ENCODE measurements at regions not wholly inside any gene's neighbourhood (a gene's known extent, or its start where the extent isn't known, plus 50 kb on each side); places are given as distances from the start of the nearest gene placed in this dataset.

- Histone ChIP-seq H3K27ac (ENCODE audit: low read depth, low read length, poor library complexity, severe bottlenecking) (no peak overlapping the region), H3K4me1 (ENCODE audit: insufficient read depth, low read length, poor library complexity, severe bottlenecking) (no peaks in the 10 kb centered on the region), H3K4me3 (ENCODE audit: low read depth, low read length, poor library complexity, severe bottlenecking) (no peak overlapping the region), H3K36me3 (ENCODE audit: insufficient read depth, low read length, poor library complexity, severe bottlenecking) (no peaks in the 10 kb centered on the region), H3K27me3 (replicated peaks; ENCODE audit: insufficient read depth, low read depth, low read length, poor library complexity) (no peaks in the 10 kb centered on the region), H3K9me3 (ENCODE audit: low read depth, low read length, poor library complexity, severe bottlenecking) (no peaks in the 10 kb centered on the region)
- DNase-seq (ENCODE audit: low spot score), result no peak
- TF ChIP-seq EZH2 (IDR thresholded peaks at IDR 0.05; ENCODE audit: borderline replicate concordance, low read depth, low read length, poor library complexity, severe bottlenecking) (no peak), CTCF (conservative IDR thresholded peaks at IDR 0.05; ENCODE audit: low read depth, low read length) (no peak)
- intact Hi-C loops (cut with micrococcal nuclease; ENCODE audit: unreplicated experiment), result no loop called here
- no TSS peak for BruUV-seq (replicated peaks)
- CTCF ChIA-PET, result no interaction called here
- POLR2A ChIA-PET (ENCODE audit: low non-redundant PET), result no interaction called here
Measured at GRCh38 chr4:32745351-32745750, 2025.2 kb downstream of the PCDH7 start.

- POLR2A ChIA-PET (ENCODE audit: low non-redundant PET), result no interaction called here
- CTCF ChIA-PET, result no interaction called here
- no peak for DNase-seq (ENCODE audit: low spot score)
- no TSS peak for BruUV-seq (replicated peaks)
- Histone ChIP-seq H3K9me3 (ENCODE audit: low read depth, low read length, poor library complexity, severe bottlenecking) (no peaks in the 10 kb centered on the region), H3K4me3 (ENCODE audit: low read depth, low read length, poor library complexity, severe bottlenecking) (no peak overlapping the region), H3K27me3 (replicated peaks; ENCODE audit: insufficient read depth, low read depth, low read length, poor library complexity) (no peaks in the 10 kb centered on the region), H3K4me1 (ENCODE audit: insufficient read depth, low read length, poor library complexity, severe bottlenecking) (no peaks in the 10 kb centered on the region), H3K27ac (ENCODE audit: low read depth, low read length, poor library complexity, severe bottlenecking) (no peak overlapping the region), H3K36me3 (ENCODE audit: insufficient read depth, low read length, poor library complexity, severe bottlenecking) (no peaks in the 10 kb centered on the region)
- intact Hi-C loops (cut with micrococcal nuclease; ENCODE audit: unreplicated experiment), result no loop called here
- TF ChIP-seq CTCF (conservative IDR thresholded peaks at IDR 0.05; ENCODE audit: low read depth, low read length) (no peak), EZH2 (IDR thresholded peaks at IDR 0.05; ENCODE audit: borderline replicate concordance, low read depth, low read length, poor library complexity, severe bottlenecking) (no peak)
Measured at GRCh38 chr4:32748061-32748460, 2027.9 kb downstream of the PCDH7 start.

GRCh38 chr4:32748498-32748897, 2028.3 kb downstream of the PCDH7 start:
- DNase-seq (ENCODE audit: low spot score), result no peak
- BruUV-seq (replicated peaks), result no TSS peak
- CTCF ChIA-PET, result no interaction called here

More at GRCh38 chr4:32748498-32748897, 2028.3 kb downstream of the PCDH7 start:
- no peak overlapping the region for H3K4me3 ChIP-seq (ENCODE audit: low read depth, low read length, poor library complexity, severe bottlenecking)
- TF ChIP-seq CTCF (conservative IDR thresholded peaks at IDR 0.05; ENCODE audit: low read depth, low read length) (no peak), EZH2 (IDR thresholded peaks at IDR 0.05; ENCODE audit: borderline replicate concordance, low read depth, low read length, poor library complexity, severe bottlenecking) (no peak)
- no peaks in the 10 kb centered on the region for H3K27me3 ChIP-seq (replicated peaks; ENCODE audit: insufficient read depth, low read depth, low read length, poor library complexity)
- POLR2A ChIA-PET (ENCODE audit: low non-redundant PET), result no interaction called here
- intact Hi-C loops (cut with micrococcal nuclease; ENCODE audit: unreplicated experiment), result no loop called here
- no peaks in the 10 kb centered on the region for H3K36me3 ChIP-seq (ENCODE audit: insufficient read depth, low read length, poor library complexity, severe bottlenecking)
- H3K9me3 ChIP-seq (ENCODE audit: low read depth, low read length, poor library complexity, severe bottlenecking), result no peaks in the 10 kb centered on the region
- no peak overlapping the region for H3K27ac ChIP-seq (ENCODE audit: low read depth, low read length, poor library complexity, severe bottlenecking)
- no peaks in the 10 kb centered on the region for H3K4me1 ChIP-seq (ENCODE audit: insufficient read depth, low read length, poor library complexity, severe bottlenecking)
